A549 (cell line): ENCODE measurements at regions not wholly inside any gene's neighbourhood (a gene's known extent, or its start where the extent isn't known, plus 50 kb on each side); places are given as distances from the start of the nearest gene placed in this dataset.

ENCODE experiments used
- ATAC-seq, 2 experiments: fragments of 200-7000 bp in 1 of 2; fragments of >200 bp in 1 of 2; cut with Nextera tagmentation in 1 of 2; cut with Tn5 transposase in 1 of 2; 3 replicates each; pipeline versions ENCODE4 v1.8.0 to v1.9.1; 2018 to 2020; ENCODE audit warnings: mild to moderate bottlenecking in 1 of 2, moderate library complexity in 1 of 2
- CTCF ChIA-PET: fragments of 300-600 bp; sonication (Branson Sonifier 250); formaldehyde crosslinking; extraction: SDS; loops from one replicate; lab custom pipeline; 2021; ENCODE audit warnings: antibody characterized with exemption, inconsistent platforms; lab: Yijun Ruan, JAX
- POLR2A ChIA-PET: fragments of 350-600 bp; formaldehyde crosslinking; extraction: SDS; loops from one replicate; lab custom pipeline; 2021; ENCODE audit warnings: antibody characterized with exemption, inconsistent platforms; lab: Yijun Ruan, JAX
- DNase-seq, 2 experiments: peaks; one replicate each; pipeline versions ENCODE4 v3.0.0 to v3.0.0-alpha.2; 2011 to 2016; ENCODE audit warnings: low read depth in 1 of 2, low spot score in 1 of 2
- FAIRE-seq: peaks from 2 replicates; lab custom pipeline; 2011; peaks lifted over from hg19 to GRCh38; lab: Jason Lieb, UNC
- H3K27ac ChIP-seq, 2 experiments: fragments of >200 bp; sonication (Bioruptor Twin); formaldehyde crosslinking; 3 replicates each; pipeline ENCODE4 v1.5.1; 2016 to 2017
- H3K4me1 ChIP-seq: fragments of >200 bp; sonication (Bioruptor Twin); formaldehyde crosslinking; 3 replicates; pipeline ENCODE4 v1.6.1; 2016
- H3K4me2 ChIP-seq: fragments of >200 bp; sonication (Bioruptor Twin); formaldehyde crosslinking; 3 replicates; pipeline ENCODE4 v1.6.1; 2016
- H3K4me3 ChIP-seq: fragments of >200 bp; sonication (Bioruptor Twin); formaldehyde crosslinking; 3 replicates; pipeline ENCODE4 v1.5.1; 2016
- H3K9me3 ChIP-seq: fragments of >200 bp; sonication (Bioruptor Twin); formaldehyde crosslinking; 3 replicates; pipeline ENCODE4 v1.6.1; 2016
- ATOH8 ChIP-seq: fragments of 250-450 bp; sonication (Bioruptor Pico); IDR thresholded peaks from 2 replicates; pipeline ENCODE4 v1.5.0; 2020; ENCODE audit warnings: low read depth, mild to moderate bottlenecking, moderate library complexity
- BCL3 ChIP-seq: fragments of >200 bp; sonication (Bioruptor Twin); formaldehyde crosslinking; IDR thresholded peaks from 3 replicates; pipeline ENCODE4 v1.6.1; 2016
- CBX8 ChIP-seq: fragments of 200-600 bp; sonication (generic); IDR thresholded peaks from 2 replicates; pipeline ENCODE4 v1.6.1; 2016
- CEBPB ChIP-seq, 2 experiments: fragments of >200 bp in 1 of 2; sonication (Bioruptor Twin) in 1 of 2; formaldehyde crosslinking in 1 of 2; IDR thresholded peaks; 2 replicates each; pipeline ENCODE4 v1.6.1; 2012 to 2016
- CHD2 ChIP-seq: fragments of 150-350 bp; IDR thresholded peaks from 2 replicates; pipeline ENCODE4 v1.6.1; 2014; ENCODE audit warnings: low read length; ENCODE audit not compliant: partially characterized antibody
- CTCF ChIP-seq: fragments of >200 bp; sonication (Bioruptor Twin); formaldehyde crosslinking; IDR thresholded peaks from 3 replicates; pipeline ENCODE4 v1.5.1; 2016
- FOSL2 ChIP-seq, 2 experiments: fragments of 450-650 bp in 1 of 2; fragments of >200 bp in 1 of 2; sonication (Bioruptor Twin) in 1 of 2; formaldehyde crosslinking; IDR thresholded peaks; 2 replicates each; pipeline versions ENCODE4 v1.5.0 to v1.6.1; 2016 to 2020; ENCODE audit warnings: mild to moderate bottlenecking in 1 of 2, moderate library complexity in 1 of 2
- FOXS1 ChIP-seq: fragments of 250-450 bp; sonication (Bioruptor Pico); IDR thresholded peaks from 2 replicates; pipeline ENCODE4 v1.5.0; 2020; ENCODE audit warnings: mild to moderate bottlenecking, moderate library complexity
- GATA3 ChIP-seq: IDR thresholded peaks from 2 replicates; pipeline ENCODE4 v1.6.1; 2012; ENCODE audit warnings: borderline replicate concordance
- HDAC2 ChIP-seq: fragments of 200-600 bp; sonication (generic); IDR thresholded peaks from 2 replicates; pipeline ENCODE4 v1.6.1; 2016
- HEYL ChIP-seq: fragments of 250-450 bp; sonication (Bioruptor Pico); IDR thresholded peaks from 2 replicates; pipeline ENCODE4 v1.8.0; 2021; ENCODE audit warnings: mild to moderate bottlenecking, moderate library complexity
- JUNB ChIP-seq: fragments of >200 bp; sonication (Bioruptor Twin); formaldehyde crosslinking; IDR thresholded peaks from 2 replicates; pipeline ENCODE4 v1.6.1; 2016
- KDM1A ChIP-seq: fragments of 200-600 bp; sonication (generic); IDR thresholded peaks from 2 replicates; pipeline ENCODE4 v1.6.1; 2016; ENCODE audit warnings: low read depth, mild to moderate bottlenecking
- KDM5A ChIP-seq: fragments of 200-600 bp; sonication (generic); IDR thresholded peaks from 2 replicates; pipeline ENCODE4 v1.6.1; 2016; ENCODE audit warnings: antibody characterized with exemption, mild to moderate bottlenecking
- MAZ ChIP-seq: fragments of 150-350 bp; IDR thresholded peaks from 2 replicates; pipeline ENCODE4 v1.6.1; 2014; ENCODE audit warnings: antibody characterized with exemption, low read depth, low read length, borderline replicate concordance
- NFE2L2 ChIP-seq: fragments of 150-350 bp; conservative IDR thresholded peaks from 2 replicates; pipeline ENCODE4 v1.6.1; 2014; ENCODE audit warnings: low read length
- NPAS2 ChIP-seq: fragments of 250-450 bp; sonication (Bioruptor Pico); IDR thresholded peaks from 2 replicates; pipeline ENCODE4 v1.8.0; 2022; ENCODE audit warnings: mild to moderate bottlenecking, moderate library complexity, borderline replicate concordance
- NR3C1 ChIP-seq: fragments of >200 bp; sonication (Bioruptor Twin); formaldehyde crosslinking; IDR thresholded peaks from 3 replicates; pipeline ENCODE4 v1.6.1; 2017
- POLR2A ChIP-seq: IDR thresholded peaks from 2 replicates; pipeline ENCODE4 v1.6.1; 2012; ENCODE audit warnings: mild to moderate bottlenecking, low read length
- POLR2AphosphoS2 ChIP-seq: conservative IDR thresholded peaks from 2 replicates; pipeline ENCODE4 v1.6.1; 2012; ENCODE audit warnings: low read length, improper control_type of control experiment, inconsistent platforms
- RARB ChIP-seq: fragments of 250-450 bp; sonication (Bioruptor Pico); IDR thresholded peaks from 2 replicates; pipeline ENCODE4 v1.8.0; 2021; ENCODE audit warnings: mild to moderate bottlenecking, moderate library complexity
- RFX5 ChIP-seq: fragments of 450-650 bp; IDR thresholded peaks from 2 replicates; pipeline ENCODE4 v1.7.1; 2014; ENCODE audit warnings: antibody characterized with exemption, mild to moderate bottlenecking, moderate library complexity
- SMC3 ChIP-seq: fragments of >200 bp; sonication (Bioruptor Twin); formaldehyde crosslinking; IDR thresholded peaks from 3 replicates; pipeline ENCODE4 v1.6.1; 2018; ENCODE audit warnings: inconsistent platforms
- SREBF2 ChIP-seq: fragments of 450-650 bp; IDR thresholded peaks from 2 replicates; pipeline ENCODE4 v1.6.1; 2014; ENCODE audit warnings: mild to moderate bottlenecking, moderate library complexity
- ZNF302 ChIP-seq: fragments of 250-450 bp; sonication (Bioruptor Pico); IDR thresholded peaks from 2 replicates; pipeline ENCODE4 v1.9.0; 2021; ENCODE audit warnings: inconsistent platforms, mild to moderate bottlenecking, moderate library complexity
- WGBS: methylation state at CpG from one replicate; pipeline ENCODE4 v1.1.6; 2017; ENCODE audit errors: missing lambda C conversion rate; 5-methylcytosine and 5-hydroxymethylcytosine counted together
- TF ChIP-seq, protein P1 (sequence below): IDR thresholded peaks from 2 replicates; pipeline ENCODE4 v1.6.1; 2012
- TF ChIP-seq, protein P2 (sequence below): fragments of 450-650 bp; IDR thresholded peaks from 2 replicates; pipeline ENCODE4 v1.6.1; 2014; ENCODE audit warnings: antibody characterized with exemption
- TF ChIP-seq, protein P3 (sequence below): fragments of 250-450 bp; sonication (Bioruptor Pico); IDR thresholded peaks from 2 replicates; pipeline ENCODE4 v1.5.0; 2021; ENCODE audit warnings: mild to moderate bottlenecking, moderate library complexity, borderline replicate concordance

DNA sequence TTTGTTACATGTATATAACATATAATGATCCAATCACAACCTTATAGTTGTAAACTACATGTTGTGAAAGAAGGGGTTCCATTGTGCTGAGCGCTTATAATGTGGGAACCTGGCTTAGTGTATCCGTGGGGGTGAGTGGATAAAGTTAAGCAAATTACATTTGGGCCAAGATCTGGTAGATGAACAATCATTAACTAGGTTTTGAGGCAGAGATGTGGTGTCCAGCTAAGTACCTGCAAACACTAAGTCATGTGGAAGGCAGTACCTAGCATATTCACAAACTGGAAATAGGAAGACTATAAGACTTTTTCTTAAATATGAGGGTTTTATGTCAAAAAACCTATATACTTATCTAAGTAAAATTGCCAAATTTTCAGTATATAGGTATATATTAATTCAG lies 167.2 kb upstream of the PDE4B start (continued):
- no peak for TF ChIP-seq JUNB
- no peak for TF ChIP-seq CEBPB (IDR thresholded peaks at IDR 0.05)
- TF ChIP-seq, protein P1, sequence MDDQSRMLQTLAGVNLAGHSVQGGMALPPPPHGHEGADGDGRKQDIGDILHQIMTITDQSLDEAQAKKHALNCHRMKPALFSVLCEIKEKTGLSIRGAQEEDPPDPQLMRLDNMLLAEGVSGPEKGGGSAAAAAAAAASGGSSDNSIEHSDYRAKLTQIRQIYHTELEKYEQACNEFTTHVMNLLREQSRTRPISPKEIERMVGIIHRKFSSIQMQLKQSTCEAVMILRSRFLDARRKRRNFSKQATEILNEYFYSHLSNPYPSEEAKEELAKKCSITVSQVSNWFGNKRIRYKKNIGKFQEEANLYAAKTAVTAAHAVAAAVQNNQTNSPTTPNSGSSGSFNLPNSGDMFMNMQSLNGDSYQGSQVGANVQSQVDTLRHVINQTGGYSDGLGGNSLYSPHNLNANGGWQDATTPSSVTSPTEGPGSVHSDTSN, result no peak
- TF ChIP-seq MAZ, result no peak

- no peak for DNase-seq
- TF ChIP-seq SREBF2 (no peak), JUNB (no peak), RFX5 (no peak), FOXS1 (CRISPR knock-in tag) (no peak), ZNF302 (CRISPR knock-in tag) (no peak), NR3C1 (no peak), CHD2 (no peak), SMC3 (no peak), BCL3 (no peak), POLR2AphosphoS2 (no peak), NFE2L2 (no peak), FOSL2 (IDR thresholded peaks at IDR 0.05) (no peak), FOSL2 (CRISPR knock-in tag; IDR thresholded peaks at IDR 0.05) (no peak), CBX8 (no peak), NPAS2 (CRISPR knock-in tag) (no peak), GATA3 (no peak), HEYL (CRISPR knock-in tag) (no peak), CTCF (no peak)
- TF ChIP-seq, protein P2, sequence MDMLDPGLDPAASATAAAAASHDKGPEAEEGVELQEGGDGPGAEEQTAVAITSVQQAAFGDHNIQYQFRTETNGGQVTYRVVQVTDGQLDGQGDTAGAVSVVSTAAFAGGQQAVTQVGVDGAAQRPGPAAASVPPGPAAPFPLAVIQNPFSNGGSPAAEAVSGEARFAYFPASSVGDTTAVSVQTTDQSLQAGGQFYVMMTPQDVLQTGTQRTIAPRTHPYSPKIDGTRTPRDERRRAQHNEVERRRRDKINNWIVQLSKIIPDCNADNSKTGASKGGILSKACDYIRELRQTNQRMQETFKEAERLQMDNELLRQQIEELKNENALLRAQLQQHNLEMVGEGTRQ, result no peak
- ChIA-PET CTCF (interaction anchor here (1.0 kb wide), 1 partner anchor 1036 kb away, joined by 3 read pairs; no protein-coding TSS in a partner anchor), POLR2A (no interaction called here)
- no peak for ATAC-seq
- FAIRE-seq, result no peak
- WGBS, result 93% methylated on average over 3 of the region's 3 CpGs
- no peaks in the 10 kb centered on the region for H3K9me3 ChIP-seq
- no peaks in the 10 kb centered on the region for H3K4me1 ChIP-seq
- H3K4me2 ChIP-seq, result no peak overlapping the region
- no peak overlapping the region for H3K27ac ChIP-seq
- H3K4me3 ChIP-seq, result no peak overlapping the region
These were observed 166.7 kb upstream of the PDE4B start for GRCh38 chr1:65626003-65626402.

DNA sequence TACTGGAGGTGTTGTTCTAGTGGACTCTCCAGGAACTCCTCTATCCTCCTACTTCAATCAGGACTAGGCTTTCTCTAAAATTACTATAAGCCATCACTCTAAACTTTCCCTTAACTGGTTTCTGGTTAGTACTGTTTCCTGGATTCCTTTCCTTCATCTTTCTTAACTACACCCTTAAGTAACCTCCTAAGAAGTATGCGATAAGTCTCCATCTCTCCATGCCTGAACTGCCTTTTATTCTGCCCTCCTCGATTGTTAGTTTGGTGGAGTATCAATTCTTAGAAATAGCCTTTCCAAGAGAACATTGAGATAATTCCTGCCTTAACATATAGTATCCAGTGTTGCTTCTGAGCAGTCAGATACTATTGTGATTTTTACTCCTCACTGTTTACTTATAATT lies 162.9 kb upstream of the PDE4B start:
- Histone ChIP-seq H3K4me3 (no peak overlapping the region), H3K4me1 (no peaks in the 10 kb centered on the region), H3K4me2 (no peak overlapping the region), H3K27ac (no peak overlapping the region), H3K9me3 (no peaks in the 10 kb centered on the region)
- TF ChIP-seq RARB (CRISPR knock-in tag) (no peak), MAZ (no peak), ATOH8 (CRISPR knock-in tag) (no peak), ZNF302 (CRISPR knock-in tag) (no peak), HEYL (CRISPR knock-in tag) (no peak), KDM5A (no peak), KDM1A (no peak), BCL3 (no peak), HDAC2 (no peak), POLR2A (no peak)
- TF ChIP-seq, protein P3, sequence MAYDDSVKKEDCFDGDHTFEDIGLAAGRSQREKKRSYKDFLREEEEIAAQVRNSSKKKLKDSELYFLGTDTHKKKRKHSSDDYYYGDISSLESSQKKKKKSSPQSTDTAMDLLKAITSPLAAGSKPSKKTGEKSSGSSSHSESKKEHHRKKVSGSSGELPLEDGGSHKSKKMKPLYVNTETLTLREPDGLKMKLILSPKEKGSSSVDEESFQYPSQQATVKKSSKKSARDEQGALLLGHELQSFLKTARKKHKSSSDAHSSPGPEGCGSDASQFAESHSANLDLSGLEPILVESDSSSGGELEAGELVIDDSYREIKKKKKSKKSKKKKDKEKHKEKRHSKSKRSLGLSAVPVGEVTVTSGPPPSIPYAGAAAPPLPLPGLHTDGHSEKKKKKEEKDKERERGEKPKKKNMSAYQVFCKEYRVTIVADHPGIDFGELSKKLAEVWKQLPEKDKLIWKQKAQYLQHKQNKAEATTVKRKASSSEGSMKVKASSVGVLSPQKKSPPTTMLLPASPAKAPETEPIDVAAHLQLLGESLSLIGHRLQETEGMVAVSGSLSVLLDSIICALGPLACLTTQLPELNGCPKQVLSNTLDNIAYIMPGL (CRISPR knock-in tag), result no peak
- FAIRE-seq, result no peak
- DNase-seq, result no peak
- ChIA-PET CTCF (no interaction called here), POLR2A (no interaction called here)
- ATAC-seq, result no peak
- 82% methylated on average over 2 of the region's 2 CpGs for whole genome bisulfite sequencing
